Gastrocnemius medialis (tissue), 4 donors: ENCODE measurements at regions not wholly inside any gene's neighbourhood (a gene's known extent, or its start where the extent isn't known, plus 50 kb on each side); places are given as distances from the start of the nearest gene placed in this dataset.

ENCODE experiments used
- ATAC-seq, 2 donors: fragments of 150-250 bp; one replicate each; pipeline ENCODE4 v1.9.1; 2016
- DNase-seq, 2 donors: peaks; one replicate each; pipeline ENCODE4 v3.0.0-alpha.2; 2019
- H3K27ac ChIP-seq, 4 donors: fragments of 200-600 bp; sonication (generic); 1 replicate in 1 of 4; 2 replicates in 3 of 4; pipeline ENCODE4 v1.5.1; 2016 to 2018; ENCODE audit warnings: mild to moderate bottlenecking in 2 of 4, moderate library complexity in 1 of 4
- H3K27me3 ChIP-seq, 3 donors: fragments of 200-600 bp; sonication (generic) in 2 of 3; 1 replicate in 1 of 3; 2 replicates in 2 of 3; pipeline versions ENCODE4 v1.5.1 to v1.6.0; 2016 to 2019; ENCODE audit warnings: mild to moderate bottlenecking in 1 of 3, moderate library complexity in 1 of 3
- H3K36me3 ChIP-seq, 2 donors: fragments of 200-600 bp; sonication (generic) in 1 of 2; one replicate each; pipeline ENCODE4 v1.5.1; 2017 to 2018
- H3K4me1 ChIP-seq, 2 donors: fragments of 200-600 bp; sonication (generic) in 1 of 2; one replicate each; pipeline ENCODE4 v1.5.1; 2016 to 2017; ENCODE audit warnings: mild to moderate bottlenecking in 2 of 2
- H3K4me3 ChIP-seq, 4 donors: fragments of 200-600 bp; sonication (generic) in 3 of 4; 1 replicate in 1 of 4; 2 replicates in 3 of 4; pipeline ENCODE4 v1.5.1; 2016 to 2019; ENCODE audit warnings: mild to moderate bottlenecking in 2 of 4
- H3K9me3 ChIP-seq, 3 donors: fragments of 200-600 bp; sonication (generic) in 2 of 3; 1 replicate in 1 of 3; 2 replicates in 2 of 3; pipeline ENCODE4 v1.5.1; 2016 to 2019
- POLR2A ChIP-seq, 2 donors: fragments of 450-650 bp; IDR thresholded peaks; one replicate each; pipeline ENCODE4 v1.6.1; 2017; ENCODE audit warnings: antibody characterized with exemption in 2 of 2, mild to moderate bottlenecking in 2 of 2, moderate library complexity in 2 of 2
- in situ Hi-C, 4 donors: fragments of 200-750 bp; cut with MboI; loops; one replicate each; pipeline versions ENCODE4 v1.15.0 to v1.8.0; 2017; ENCODE audit warnings: low sequenced_read_pairs in 4 of 4
- intact Hi-C: fragments of 100-400 bp; cut with DNase I; formaldehyde crosslinking; loops from one replicate; pipeline ENCODE4 v1.15.1; 2023; ENCODE audit warnings: low total_unique reads
- TF ChIP-seq, protein P1 (sequence below), 5 experiments: fragments of 450-650 bp in 3 of 5; fragments of 200-600 bp in 2 of 5; sonication (generic) in 2 of 5; IDR thresholded peaks in 4 of 5; conservative IDR thresholded peaks in 1 of 5; 1 replicate in 4 of 5; 2 replicates in 1 of 5; pipeline ENCODE4 v1.5.1; 2016 to 2019; ENCODE audit warnings: antibody characterized with exemption in 5 of 5, mild to moderate bottlenecking in 3 of 5, moderate library complexity in 3 of 5

- intact Hi-C loops = no loop called here
- ATAC-seq = no peak
- TF ChIP-seq POLR2A (IDR thresholded peaks at IDR 0.05) = no peak
- TF ChIP-seq, protein P1, sequence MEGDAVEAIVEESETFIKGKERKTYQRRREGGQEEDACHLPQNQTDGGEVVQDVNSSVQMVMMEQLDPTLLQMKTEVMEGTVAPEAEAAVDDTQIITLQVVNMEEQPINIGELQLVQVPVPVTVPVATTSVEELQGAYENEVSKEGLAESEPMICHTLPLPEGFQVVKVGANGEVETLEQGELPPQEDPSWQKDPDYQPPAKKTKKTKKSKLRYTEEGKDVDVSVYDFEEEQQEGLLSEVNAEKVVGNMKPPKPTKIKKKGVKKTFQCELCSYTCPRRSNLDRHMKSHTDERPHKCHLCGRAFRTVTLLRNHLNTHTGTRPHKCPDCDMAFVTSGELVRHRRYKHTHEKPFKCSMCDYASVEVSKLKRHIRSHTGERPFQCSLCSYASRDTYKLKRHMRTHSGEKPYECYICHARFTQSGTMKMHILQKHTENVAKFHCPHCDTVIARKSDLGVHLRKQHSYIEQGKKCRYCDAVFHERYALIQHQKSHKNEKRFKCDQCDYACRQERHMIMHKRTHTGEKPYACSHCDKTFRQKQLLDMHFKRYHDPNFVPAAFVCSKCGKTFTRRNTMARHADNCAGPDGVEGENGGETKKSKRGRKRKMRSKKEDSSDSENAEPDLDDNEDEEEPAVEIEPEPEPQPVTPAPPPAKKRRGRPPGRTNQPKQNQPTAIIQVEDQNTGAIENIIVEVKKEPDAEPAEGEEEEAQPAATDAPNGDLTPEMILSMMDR (IDR thresholded peaks at IDR 0.05 in 4 of 5, conservative IDR thresholded peaks at IDR 0.05 in 1 of 5) = no peak
Observed at GRCh38 chr11:15509082-15509481, 394.4 kb downstream of the INSC start.

GRCh38 chr11:15519124-15519791 is 404.5 kb downstream of the INSC start:
- no peaks in the 10 kb centered on the region for H3K36me3 ChIP-seq
- intact Hi-C loops = no loop called here
- DNase-seq (no peak), ATAC-seq (no peak)
- no peaks in the 10 kb centered on the region for H3K27me3 ChIP-seq
- no peaks in the 10 kb centered on the region for H3K4me1 ChIP-seq
- no peak overlapping the region for H3K4me3 ChIP-seq
- in situ Hi-C loops = no loop called here
- no peak overlapping the region for H3K27ac ChIP-seq
- H3K9me3 ChIP-seq = no peaks in the 10 kb centered on the region
- TF ChIP-seq, protein P1 (IDR thresholded peaks at IDR 0.05 in 4 of 5, conservative IDR thresholded peaks at IDR 0.05 in 1 of 5) = no peak
- TF ChIP-seq POLR2A (IDR thresholded peaks at IDR 0.05) = no peak

More at GRCh38 chr11:15509082-15509481, 394.4 kb downstream of the INSC start:
- no peaks in the 10 kb centered on the region for H3K9me3 ChIP-seq
- H3K27ac ChIP-seq = no peak overlapping the region
- in situ Hi-C loops = no loop called here
- no peak for DNase-seq
- no peaks in the 10 kb centered on the region for H3K36me3 ChIP-seq
- H3K4me1 ChIP-seq = no peaks in the 10 kb centered on the region
- no peaks in the 10 kb centered on the region for H3K27me3 ChIP-seq
- no peak overlapping the region for H3K4me3 ChIP-seq

- H3K36me3 ChIP-seq = no peaks in the 10 kb centered on the region
- H3K4me3 ChIP-seq = no peak overlapping the region
- ATAC-seq (no peak), DNase-seq (no peak)
- no peaks in the 10 kb centered on the region for H3K27me3 ChIP-seq
- H3K27ac ChIP-seq = no peak overlapping the region
- TF ChIP-seq POLR2A (IDR thresholded peaks at IDR 0.05) = no peak
- TF ChIP-seq, protein P1 (IDR thresholded peaks at IDR 0.05 in 4 of 5, conservative IDR thresholded peaks at IDR 0.05 in 1 of 5) = no peak
- intact Hi-C loops (no loop called here), in situ Hi-C loops (no loop called here)
- H3K9me3 ChIP-seq = no peaks in the 10 kb centered on the region
- no peaks in the 10 kb centered on the region for H3K4me1 ChIP-seq
Observed at GRCh38 chr11:15519911-15520310, 405.2 kb downstream of the INSC start.

DNA sequence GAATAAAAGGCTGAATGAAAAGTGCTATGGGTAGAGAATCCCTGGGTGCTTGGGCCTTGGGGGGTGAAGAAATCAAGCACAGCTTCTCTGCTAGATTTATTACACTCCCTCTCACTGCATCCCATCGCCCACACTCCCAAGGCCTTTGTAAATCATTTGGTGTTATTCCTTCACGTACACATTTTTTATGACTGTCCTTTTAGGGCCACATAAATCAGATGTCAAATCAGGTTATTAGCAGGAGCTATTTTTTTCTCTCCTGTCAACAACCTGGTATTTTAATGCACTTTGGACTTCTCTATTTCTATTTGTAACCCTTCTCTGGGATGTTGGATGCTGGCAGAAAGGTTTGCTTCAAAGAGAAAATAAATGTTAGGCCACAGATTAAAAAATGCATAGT is 408.8 kb downstream of the INSC start:
- H3K36me3 ChIP-seq = no peaks in the 10 kb centered on the region
- H3K27me3 ChIP-seq = no peaks in the 10 kb centered on the region
- no peaks in the 10 kb centered on the region for H3K4me1 ChIP-seq
- no peak for DNase-seq
- H3K27ac ChIP-seq = no peak overlapping the region
- ATAC-seq = no peak
- no peaks in the 10 kb centered on the region for H3K9me3 ChIP-seq
- no peak overlapping the region for H3K4me3 ChIP-seq
- TF ChIP-seq, protein P1 (IDR thresholded peaks at IDR 0.05 in 4 of 5, conservative IDR thresholded peaks at IDR 0.05 in 1 of 5) = no peak
- TF ChIP-seq POLR2A (IDR thresholded peaks at IDR 0.05) = no peak
- in situ Hi-C loops (no loop called here), intact Hi-C loops (no loop called here)

GRCh38 chr11:15525582-15525981 is 410.9 kb downstream of the INSC start:
- TF ChIP-seq, protein P1 (IDR thresholded peaks at IDR 0.05 in 4 of 5, conservative IDR thresholded peaks at IDR 0.05 in 1 of 5) = no peak
- TF ChIP-seq POLR2A (IDR thresholded peaks at IDR 0.05) = no peak
- Histone ChIP-seq H3K4me1 (no peaks in the 10 kb centered on the region), H3K27ac (no peak overlapping the region), H3K4me3 (no peak overlapping the region), H3K27me3 (no peaks in the 10 kb centered on the region), H3K9me3 (no peaks in the 10 kb centered on the region), H3K36me3 (no peaks in the 10 kb centered on the region)
- in situ Hi-C loops = no loop called here
- DNase-seq = no peak
- intact Hi-C loops = no loop called here
- ATAC-seq = no peak
